ENCODE measurements at regions not wholly inside any gene's neighbourhood (a gene's known extent, or its start where the extent isn't known, plus 50 kb on each side); places are given as distances from the start of the nearest gene placed in this dataset.

- H2AK5ac ChIP-seq (ENCODE audit: insufficient read length, low read length) = no peak overlapping the region
- H3K27me3 Mint-ChIP-seq (ENCODE audit: low read depth) = no peaks in the 10 kb centered on the region
- H4K5ac ChIP-seq (ENCODE audit: insufficient read length, low read depth, low read length) = no peak overlapping the region
- H3K4me1 Mint-ChIP-seq = peaks cover 36 to 39% of the 10 kb centered on the region in 2 experiments
- no peaks in the 10 kb centered on the region for H3K27me3 ChIP-seq (ENCODE audit: insufficient read depth, low read length)
- no peaks in the 10 kb centered on the region for H3K9me3 ChIP-seq (ENCODE audit: control insufficient read depth, low read depth, low read length)
- H3K23me2 ChIP-seq (ENCODE audit: insufficient read length, low read depth, low read length, poor library complexity, severe bottlenecking) = no peaks in the 10 kb centered on the region
- DNase-seq = no peak
- H3K79me1 ChIP-seq (ENCODE audit: insufficient read depth, low read depth, low read length, poor library complexity, severe bottlenecking) = no peaks in the 10 kb centered on the region
- H3K4ac ChIP-seq (ENCODE audit: low read depth, low read length) = no peak overlapping the region
- H2BK120ac ChIP-seq (ENCODE audit: low read depth, low read length, poor library complexity, severe bottlenecking) = no peak overlapping the region
- no peak overlapping the region for H2BK5ac ChIP-seq (ENCODE audit: insufficient read length, low read length)
- H2BK15ac ChIP-seq (ENCODE audit: low read depth, low read length) = no peak overlapping the region
- H3K9ac ChIP-seq (ENCODE audit: extremely low read depth, insufficient read length, low read length) = no peak overlapping the region
- H3K4me3 Mint-ChIP-seq = no peak overlapping the region
- H3K14ac ChIP-seq (ENCODE audit: insufficient read depth, low read length) = no peak overlapping the region
- no peak overlapping the region for H2AFZ ChIP-seq (ENCODE audit: low read length)
- no peak overlapping the region for H2BK20ac ChIP-seq (ENCODE audit: low read depth, low read length, poor library complexity, severe bottlenecking)
- no peak overlapping the region for H3K4me2 ChIP-seq (ENCODE audit: insufficient read depth, insufficient read length, low read length)
- no peak overlapping the region for H3K56ac ChIP-seq (ENCODE audit: insufficient read length, low read depth, low read length)
- TF ChIP-seq CTCF (conservative IDR thresholded peaks at IDR 0.05) = no peak
- H3T11ph ChIP-seq (ENCODE audit: low read length) = no peak overlapping the region
- H3K79me2 ChIP-seq (ENCODE audit: insufficient read depth, low read length) = no peaks in the 10 kb centered on the region
- no peak overlapping the region for H2BK12ac ChIP-seq (ENCODE audit: insufficient read length, low read depth, low read length)
- no peaks in the 10 kb centered on the region for H3K36me3 Mint-ChIP-seq (ENCODE audit: insufficient read depth in 1 of 3, low read depth in 3 of 3)
- H3K4me1 ChIP-seq (ENCODE audit: insufficient read depth, low read length) = peaks cover 2% of the 10 kb centered on the region; the same call in 1 of the 2 replicates
- no peaks in the 10 kb centered on the region for H4K20me1 ChIP-seq (ENCODE audit: control insufficient read depth, insufficient read depth, insufficient read length)
- no peak overlapping the region for H3K23ac ChIP-seq (ENCODE audit: insufficient read length, low read depth, low read length)
- H4K8ac ChIP-seq (replicated peaks; ENCODE audit: insufficient read length, low read depth, low read length) = no peak overlapping the region
- no peak overlapping the region for H3K27ac Mint-ChIP-seq
- H3K27ac ChIP-seq (ENCODE audit: insufficient read length, low read depth, low read length) = no peak overlapping the region
- no peaks in the 10 kb centered on the region for H3K9me3 Mint-ChIP-seq
- H3K18ac ChIP-seq (ENCODE audit: insufficient read length, low read depth, low read length) = no peak overlapping the region
- no CpG with 5 or more reads among the region's 1 CpG for WGBS (ENCODE audit: extremely low coverage, insufficient read length, low lambda C conversion rate)
- no peak overlapping the region for H4K91ac ChIP-seq (ENCODE audit: insufficient read length, low read depth, low read length)
These were observed 1240.7 kb downstream of the FAM181B start for GRCh38 chr11:81492923-81493445.

Data from H9 (cell line).